ENCODE measurements at regions not wholly inside any gene's neighbourhood (a gene's known extent, or its start where the extent isn't known, plus 50 kb on each side); places are given as distances from the start of the nearest gene placed in this dataset.

GRCh38 chr14:104481323-104481722 is 98.2 kb upstream of the C14orf180 start:
- TF ChIP-seq CTCF (IDR thresholded peaks at IDR 0.05) = no peak
- TF ChIP-seq RCOR1 (IDR thresholded peaks at IDR 0.05; ENCODE audit: low read length) = no peak
- TF ChIP-seq MAX (IDR thresholded peaks at IDR 0.05; ENCODE audit: low read depth) = no peak
- TF ChIP-seq REST (IDR thresholded peaks at IDR 0.05; ENCODE audit: low read depth, low read length) = no peak

All from SK-N-SH (cell line).